ELF-1 (cell line): ENCODE measurements at regions not wholly inside any gene's neighbourhood (a gene's known extent, or its start where the extent isn't known, plus 50 kb on each side); places are given as distances from the start of the nearest gene placed in this dataset.

ENCODE experiments used
- DNase-seq: peaks from one replicate; pipeline ENCODE4 v3.0.0-alpha.2; 2016; ENCODE audit warnings: low read depth, low spot score

DNA sequence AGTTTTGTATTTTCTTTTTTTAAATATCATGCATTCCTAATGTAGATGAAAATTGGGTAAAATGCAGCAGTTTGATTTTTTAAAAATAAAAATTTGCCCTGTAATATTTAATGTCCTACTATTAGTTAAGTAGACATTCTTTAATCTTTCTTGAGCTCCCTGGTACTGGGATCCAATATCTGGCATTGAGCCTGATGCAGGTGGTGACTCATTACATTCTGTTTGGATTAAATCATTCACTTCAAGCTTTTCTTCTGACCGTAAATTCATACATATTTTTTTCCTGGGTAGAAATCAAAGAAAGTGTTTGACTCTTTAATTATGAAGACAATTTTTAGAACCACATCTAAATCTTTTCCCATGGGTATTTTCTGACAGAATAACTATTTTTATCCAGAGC is 768.8 kb upstream of the SLC35B3 start:
- no peak for DNase-seq

DNA sequence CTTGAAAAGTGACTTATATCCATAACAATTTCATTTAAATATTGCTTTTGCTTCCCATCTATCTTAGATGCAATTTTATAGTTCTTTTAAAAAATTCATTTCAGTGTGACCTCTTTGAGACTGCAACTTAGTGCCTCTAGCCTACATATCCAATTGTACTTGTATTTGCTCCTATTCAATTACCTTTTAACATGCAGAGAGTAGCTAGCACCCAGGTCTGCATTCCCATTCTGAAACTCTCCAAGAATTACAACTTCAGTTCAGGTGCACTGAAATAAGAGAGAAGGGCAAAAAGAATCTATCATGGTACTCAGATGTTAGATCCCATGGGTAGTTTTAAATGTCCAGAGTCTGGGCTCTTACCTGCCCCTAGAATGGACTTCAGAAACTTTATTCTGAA is 765.4 kb upstream of the SLC35B3 start:
- DNase-seq, result no peak

DNA sequence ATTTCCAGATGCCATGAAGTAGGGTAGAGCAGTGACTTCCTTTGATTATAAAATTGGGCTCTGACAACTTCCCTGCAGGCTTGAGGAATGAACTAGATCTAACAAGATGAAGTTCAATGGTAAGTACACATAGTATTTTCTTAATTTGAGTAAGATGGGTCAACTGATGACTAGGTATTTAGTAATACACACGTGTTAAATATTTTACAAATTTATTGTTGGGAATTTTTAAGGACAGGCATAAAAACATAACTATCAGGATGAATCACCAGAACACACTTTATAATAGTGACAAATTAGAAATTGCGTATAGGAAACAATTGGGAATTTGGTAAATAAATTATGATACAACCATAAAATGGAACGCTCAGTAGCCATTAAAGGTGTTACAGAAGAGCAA is 762.4 kb upstream of the SLC35B3 start:
- no peak for DNase-seq

DNA sequence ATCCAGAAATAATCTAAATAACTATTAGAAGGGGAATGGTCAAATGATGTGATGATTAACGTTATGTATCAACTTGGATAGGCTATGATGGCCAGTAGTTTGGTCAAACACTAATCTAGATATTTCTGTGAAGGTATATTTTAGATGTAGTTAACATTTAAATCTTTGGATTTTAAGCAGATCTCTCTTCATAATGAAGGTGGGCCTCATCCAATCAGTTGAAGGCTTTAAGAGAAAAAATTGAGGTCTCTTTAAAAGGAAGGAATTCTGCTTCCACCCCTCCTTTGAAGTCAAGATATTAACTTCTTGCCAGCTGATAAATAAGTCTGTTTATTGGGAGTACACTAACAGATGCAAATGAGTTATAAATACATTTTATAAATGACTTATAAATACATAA is 760.0 kb upstream of the SLC35B3 start:
- DNase-seq, result no peak

DNA sequence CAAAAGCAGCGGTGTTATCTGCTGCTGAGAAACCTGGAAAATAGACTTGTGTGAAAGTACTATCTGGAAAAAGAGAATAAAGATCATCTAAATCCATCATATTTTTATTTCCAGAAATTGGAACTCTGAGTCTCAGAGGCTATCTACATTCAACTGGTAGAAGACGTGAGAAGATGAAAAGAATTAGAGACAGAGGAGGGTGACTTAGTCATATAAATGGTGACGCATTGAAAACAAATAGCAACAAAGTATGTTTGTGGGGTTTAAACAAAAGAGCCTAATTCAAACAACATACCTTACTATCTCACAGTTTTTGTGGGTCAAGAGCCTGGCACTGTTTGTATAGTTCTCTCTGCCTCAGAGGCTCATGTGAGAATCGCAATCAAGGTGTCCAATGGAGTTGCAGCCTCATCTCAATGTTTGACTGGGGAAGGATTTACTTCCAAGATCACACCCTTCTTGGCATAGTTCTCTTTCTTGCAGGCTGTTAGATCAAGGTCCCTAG is 757.1 kb upstream of the SLC35B3 start:
- DNase-seq, result no peak

DNA sequence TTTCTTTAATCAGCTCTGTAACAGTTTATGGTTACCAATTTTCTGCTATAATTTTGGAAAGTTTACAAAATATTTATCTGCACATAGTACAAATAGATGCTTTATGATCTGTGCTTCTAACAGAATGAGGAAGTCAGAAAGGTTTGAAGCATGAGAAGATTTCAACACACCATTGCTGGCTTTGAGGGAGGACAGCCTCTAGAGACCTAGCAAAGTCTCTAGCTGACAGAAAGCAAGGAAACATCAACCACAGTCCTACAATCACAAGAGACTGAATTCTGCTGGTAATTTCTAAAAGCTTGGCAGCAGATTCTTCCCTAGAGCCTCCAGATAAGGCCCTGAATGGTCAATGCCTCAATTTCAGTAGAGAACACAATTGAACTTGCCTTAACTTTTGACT is 750.8 kb upstream of the SLC35B3 start:
- no peak for DNase-seq

DNA sequence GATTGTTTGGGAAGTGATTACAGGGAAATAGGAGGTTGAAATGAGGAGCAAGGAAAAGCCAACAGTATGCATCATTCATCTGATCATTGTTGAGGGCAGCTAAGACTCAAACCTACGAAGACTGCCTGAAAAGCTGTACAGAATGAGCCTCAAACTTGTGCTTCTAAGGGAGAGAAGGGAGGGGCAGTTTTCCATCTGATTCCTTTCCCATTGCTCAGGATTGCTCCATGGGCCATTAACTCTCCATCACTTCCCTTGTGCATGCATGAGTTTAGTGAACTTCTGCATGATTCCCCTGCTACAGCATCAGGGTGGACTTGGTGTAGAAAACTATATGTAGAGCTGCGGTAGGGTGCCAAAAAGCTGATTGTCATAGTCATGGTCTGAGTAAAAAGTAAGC is 742.7 kb upstream of the SLC35B3 start:
- DNase-seq, result no peak

DNA sequence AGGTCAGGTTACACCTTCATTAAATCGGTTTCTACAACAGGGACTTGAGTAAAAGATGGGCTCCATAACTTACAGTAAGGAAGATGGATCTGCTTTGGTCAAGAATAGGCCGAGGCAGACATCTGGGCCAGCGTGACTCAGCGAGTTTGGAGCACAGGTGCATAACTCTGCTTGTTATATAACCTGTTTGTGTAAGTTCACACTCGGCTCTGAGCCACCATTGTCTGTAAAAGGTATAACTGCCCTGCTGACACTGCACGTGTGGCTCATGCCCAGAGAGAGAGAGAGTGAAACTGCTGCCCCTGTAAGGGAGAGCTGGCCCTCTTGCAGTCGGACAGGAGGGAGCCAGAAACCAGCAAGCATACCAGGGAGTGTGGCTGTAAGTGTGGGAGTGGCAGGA is 737.9 kb upstream of the SLC35B3 start:
- no peak for DNase-seq

DNA sequence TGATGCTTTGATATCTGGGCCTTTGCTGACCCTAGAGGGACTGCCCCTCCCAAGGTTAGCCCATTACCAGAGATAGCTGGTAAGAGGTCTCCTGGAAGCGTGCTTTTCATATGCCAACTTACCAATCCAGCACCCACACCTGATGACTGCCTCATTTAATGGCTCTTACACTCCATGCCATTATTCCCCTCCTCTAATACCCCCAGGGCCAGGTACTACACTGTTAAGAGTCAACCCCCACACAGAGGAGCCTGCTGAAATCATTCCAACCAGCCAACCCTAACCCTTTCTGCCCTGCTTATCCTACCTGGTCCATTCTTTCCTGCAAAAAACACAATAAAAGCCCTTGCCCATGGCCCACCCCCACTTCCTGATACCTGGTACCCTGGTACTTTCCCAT is 736.8 kb upstream of the SLC35B3 start:
- no peak for DNase-seq

DNA sequence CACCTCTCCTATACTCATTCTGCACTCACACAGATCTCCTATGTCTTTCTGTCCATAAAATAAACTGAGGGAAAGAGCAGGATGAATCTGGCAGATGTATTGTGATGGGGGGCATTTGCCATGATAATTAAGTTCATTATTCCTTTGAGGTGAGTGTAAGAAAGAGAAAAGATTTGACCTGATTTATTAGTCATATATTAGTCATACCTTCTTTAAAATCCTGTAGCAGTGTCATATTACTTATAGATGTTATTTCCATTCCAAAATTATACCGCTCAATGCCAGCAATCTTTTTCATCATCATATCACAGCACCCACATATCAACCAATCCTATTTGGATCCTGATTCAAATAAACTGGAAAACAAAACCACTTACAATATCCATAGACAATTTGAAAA is 733.3 kb upstream of the SLC35B3 start:
- no peak for DNase-seq

DNA sequence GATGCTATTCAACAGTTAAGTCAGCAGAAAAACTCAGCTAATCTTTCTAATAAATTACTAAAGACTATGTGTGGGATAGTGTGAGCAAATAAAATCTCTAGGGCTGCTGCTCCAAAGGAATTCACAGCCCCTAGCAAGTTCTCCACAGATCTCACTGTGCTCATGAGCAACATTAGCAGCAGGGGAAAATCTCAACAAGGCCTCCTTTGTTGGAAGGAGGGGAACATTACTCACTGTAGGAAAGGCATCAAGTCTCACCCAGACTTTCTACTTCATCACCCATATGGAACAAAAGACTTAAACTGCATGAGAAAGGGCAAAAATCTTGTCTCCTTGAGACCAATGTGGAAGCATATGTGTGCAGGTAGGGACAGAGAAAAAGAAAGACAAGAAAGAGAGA is 726.4 kb upstream of the SLC35B3 start:
- DNase-seq, result no peak

DNA sequence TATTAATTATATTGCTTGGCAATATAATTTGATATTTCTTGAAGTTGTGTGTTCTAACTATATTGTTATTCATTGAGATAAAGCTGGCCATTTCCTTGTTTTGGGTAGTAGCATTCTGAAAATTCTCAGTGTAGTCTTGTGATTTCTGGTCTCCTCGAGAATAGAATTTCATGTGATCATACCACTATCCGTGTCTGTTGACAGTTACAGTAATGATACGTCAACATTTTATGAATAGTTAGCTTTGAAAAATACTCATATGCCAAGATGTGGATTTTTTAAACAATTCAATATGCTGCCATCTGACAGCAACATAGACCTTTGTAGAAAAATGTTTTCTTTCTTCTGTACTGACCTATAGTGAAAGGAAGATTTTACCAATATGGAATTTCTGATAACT is 723.7 kb upstream of the SLC35B3 start:
- no peak for DNase-seq

DNA sequence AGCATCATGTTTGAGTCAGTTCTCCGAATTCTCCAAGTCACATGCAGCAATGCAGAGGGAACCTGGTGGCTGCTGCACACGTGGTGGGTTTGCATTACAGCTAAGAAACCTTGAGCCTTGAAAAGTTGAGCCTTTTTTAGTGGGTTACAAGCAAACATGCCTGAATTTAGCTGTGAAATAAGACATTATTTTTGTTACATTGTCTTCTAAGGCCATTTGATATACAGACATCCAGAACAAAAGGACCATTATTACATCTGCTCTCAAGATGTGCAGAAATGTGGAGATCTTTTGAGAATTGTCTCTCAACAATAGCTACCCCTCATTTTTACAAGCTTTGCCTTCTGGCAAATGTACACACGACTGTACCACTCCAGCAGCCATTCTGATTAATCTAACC is 720.5 kb upstream of the SLC35B3 start:
- DNase-seq, result no peak

DNA sequence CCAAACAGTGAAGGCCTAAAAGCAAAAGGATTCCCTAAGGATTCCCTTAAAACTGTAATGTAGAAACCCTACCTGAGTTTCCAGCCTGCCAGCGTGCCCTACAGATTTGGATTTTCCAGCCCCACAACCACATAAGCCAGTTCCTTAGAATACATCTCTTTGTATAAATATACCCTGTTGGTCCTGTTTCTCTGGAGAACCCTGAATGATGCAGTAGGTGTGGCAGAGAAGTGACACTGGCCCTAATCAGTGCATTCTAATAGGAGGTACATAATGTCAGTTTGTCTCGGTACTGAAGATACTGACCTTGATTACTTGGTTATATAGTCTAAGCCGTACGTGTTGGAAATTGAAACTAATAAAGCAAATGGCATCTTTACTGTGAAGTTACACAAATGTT is 707.8 kb upstream of the SLC35B3 start:
- DNase-seq, result no peak

DNA sequence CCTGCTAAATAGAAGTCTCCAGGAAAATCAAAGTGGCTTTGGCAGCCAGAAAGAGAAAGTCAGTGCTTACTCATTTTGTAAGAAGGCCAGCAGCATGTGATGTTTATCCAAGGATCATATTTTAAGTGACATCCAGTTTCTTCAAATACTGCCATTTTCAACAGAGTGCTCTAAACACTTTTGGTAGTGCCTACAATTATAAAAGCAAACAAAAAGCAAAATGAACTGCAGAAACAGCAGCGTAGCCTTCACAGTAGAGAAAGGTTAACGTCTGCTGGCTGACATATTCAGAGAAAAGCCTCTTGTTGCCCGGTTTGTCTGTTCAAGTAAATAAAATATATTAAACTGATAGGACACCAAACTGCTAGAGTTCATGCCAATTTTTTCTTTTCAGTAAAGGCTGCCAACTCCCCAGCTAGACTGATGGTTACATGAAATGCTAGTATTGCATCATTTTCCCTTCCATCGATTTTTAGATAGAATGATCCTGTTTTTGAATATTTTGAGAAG is 705.7 kb upstream of the SLC35B3 start:
- DNase-seq, result no peak

DNA sequence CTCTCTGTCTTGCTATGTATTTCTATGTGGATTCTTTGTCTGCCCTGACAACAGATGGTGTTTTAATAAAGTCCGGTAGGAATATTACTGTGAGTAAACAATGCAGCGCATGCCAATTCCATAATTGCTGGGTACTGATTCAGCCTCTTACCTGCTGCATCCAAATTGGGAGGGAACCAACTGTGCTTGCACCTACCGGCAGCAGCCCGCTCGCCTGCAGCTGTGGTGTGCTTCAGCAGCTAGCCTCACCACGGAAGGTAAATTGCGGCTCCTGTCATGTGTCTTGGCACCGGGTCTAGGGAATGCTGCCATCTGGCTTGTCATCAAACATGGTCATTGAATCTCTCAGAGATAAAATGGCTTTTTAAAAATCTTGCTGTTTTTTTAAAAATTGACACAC is 704.8 kb upstream of the SLC35B3 start:
- DNase-seq, result no peak

DNA sequence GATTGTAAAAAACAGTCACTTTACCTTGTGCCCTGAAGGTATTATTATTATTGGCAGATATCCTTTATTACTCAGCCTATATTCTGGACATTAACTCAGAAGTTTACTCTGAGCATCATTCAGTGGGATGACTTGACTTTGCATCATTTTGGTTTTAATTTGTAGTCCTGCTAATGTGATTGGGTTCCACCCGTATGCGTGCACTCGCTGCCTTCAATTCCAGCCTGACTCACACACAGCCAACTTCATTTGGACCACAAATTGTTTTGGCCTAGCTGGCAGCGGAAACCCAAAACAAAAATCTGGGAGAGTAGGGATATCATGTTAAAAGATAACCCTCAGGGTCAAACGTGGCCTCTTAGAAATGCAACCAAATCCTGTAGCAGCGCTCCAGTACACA is 704.4 kb upstream of the SLC35B3 start:
- DNase-seq, result no peak

DNA sequence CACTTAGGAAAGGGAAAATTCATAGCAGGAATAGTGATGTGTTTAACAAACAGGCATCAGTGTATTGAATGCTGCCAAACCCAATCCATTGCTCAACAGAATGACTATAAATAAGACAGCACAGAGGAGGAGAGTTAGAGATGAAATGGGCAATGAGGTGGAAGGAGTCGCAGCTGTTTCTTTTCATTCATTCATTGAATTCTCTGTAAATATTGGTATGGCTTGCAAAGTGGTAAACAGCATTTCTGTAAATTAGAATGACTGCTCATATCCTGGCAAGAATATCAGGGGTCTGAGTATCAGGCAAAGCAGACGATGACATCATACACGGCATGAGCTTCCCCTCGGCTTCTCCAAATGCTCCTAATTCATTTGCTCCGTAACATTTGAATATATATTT is 703.6 kb upstream of the SLC35B3 start:
- no peak for DNase-seq

DNA sequence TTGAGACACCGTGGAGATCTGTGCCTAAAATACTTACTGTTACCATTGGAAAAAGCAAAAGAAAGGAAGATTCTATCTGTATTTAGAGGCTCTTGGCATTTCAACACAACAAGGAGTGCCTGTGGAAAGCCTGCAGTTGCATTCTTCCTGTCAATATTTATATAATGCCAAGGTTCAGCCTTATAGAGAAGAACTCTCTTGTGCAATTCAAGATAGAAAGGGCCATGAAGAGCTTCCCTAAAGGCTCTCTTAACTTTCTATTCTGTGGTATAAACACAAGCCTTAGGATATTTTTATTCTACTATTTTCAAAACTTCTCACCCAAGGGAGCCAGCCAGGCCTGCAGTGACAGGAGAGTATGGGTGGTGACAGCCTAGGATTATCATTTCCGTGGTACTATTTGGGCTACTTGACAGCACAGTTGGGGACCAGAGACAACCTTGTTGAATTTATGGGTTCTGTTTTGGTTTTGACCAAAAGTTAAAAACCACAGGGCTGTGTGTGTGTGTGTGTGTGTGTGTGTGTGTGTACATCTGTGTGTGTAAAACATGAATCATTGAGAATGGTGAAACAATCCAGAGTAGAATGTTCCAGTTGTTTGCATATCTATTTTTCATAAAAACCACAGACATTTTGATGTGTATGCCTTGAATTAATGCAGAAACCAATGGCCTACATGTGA is 700.9 kb upstream of the SLC35B3 start:
- DNase-seq, result no peak

DNA sequence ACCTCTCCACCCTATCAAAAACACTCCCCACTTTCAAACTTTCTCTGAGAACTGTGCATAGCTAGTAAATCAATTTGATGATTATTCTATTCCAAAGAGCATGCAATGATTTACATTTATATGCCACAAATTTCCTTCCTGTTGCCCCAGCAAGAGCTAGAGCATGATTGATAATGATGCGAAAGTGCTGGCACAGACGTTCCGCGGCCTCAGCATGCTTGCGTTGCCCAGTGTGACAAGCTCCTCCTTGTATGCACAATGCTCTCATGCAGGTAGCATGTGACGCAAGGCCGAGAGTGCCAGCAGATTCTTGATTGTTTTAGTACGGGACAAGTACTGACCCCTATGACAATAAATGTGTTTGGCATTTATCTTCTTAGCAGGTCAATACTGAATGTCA is 696.3 kb upstream of the SLC35B3 start:
- no peak for DNase-seq

DNA sequence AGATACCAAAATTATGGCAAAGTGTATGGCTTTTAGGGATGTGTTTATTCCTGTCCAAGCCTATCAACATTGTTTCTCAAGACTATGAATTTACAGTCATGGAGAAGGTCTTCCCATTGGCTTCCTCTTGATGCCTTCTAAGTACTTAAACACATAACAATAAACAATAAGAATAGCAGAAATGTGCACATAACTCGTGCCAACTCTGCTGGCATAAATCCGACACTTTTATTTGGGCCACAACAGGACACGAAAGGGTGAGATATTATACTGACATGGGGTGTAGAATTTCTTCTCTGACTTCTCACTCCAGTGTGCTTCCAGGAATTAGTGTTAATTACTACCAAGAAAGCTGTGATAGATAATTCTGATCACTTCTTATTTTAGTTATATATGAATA is 695.9 kb upstream of the SLC35B3 start:
- DNase-seq, result no peak

DNA sequence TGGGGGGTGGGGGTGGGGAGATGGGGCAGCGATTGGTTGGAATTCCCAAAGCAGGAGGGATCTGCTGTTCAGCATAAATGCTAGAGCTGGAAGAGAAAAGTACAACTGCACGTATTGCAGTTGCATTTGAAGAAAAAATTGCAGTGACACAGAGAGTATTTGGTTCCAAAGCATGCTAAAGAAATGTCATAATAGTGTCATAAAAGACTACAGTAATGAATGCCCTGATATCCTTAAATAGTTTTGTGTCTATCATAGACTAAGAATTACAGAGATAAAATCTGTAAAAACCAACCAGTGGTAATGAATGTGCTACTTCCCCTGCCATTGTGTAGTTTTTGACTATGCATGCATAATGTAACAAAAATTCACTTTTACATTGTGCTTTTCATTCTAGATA is 693.6 kb upstream of the SLC35B3 start:
- no peak for DNase-seq

DNA sequence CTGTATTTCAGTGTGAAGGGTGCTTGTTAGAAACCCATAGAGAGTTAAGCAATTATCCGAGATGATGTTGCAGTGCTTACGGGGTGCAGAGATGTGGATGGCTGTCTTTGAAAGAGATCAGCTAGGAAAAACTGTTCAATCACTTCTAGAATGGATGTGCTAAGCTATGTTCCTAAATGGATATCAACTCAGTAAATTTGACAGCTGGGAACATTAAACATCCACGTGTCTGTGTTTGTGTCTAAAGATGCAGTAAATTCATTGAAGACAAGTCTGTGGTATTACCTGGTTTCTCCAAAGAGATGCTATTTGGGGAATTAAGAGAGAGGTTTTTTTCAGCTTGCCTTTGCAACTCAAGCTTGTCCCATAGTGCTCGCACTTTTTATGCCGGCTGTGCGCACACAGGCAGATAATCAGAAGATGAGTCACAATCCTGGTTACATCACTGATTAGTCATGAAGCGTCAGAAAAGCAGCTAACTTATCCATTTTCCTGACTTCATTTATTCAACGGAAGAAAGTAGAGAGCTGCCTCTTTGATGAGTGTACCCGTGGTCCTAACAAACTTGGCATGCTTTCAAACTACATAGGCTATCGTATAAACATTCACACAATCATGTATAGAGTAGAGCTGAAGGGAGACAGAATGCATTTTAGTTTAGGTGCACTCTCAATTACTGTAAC is 691.7 kb upstream of the SLC35B3 start:
- DNase-seq, result no peak
